GM12878 (cell line): ENCODE measurements at regions not wholly inside any gene's neighbourhood (a gene's known extent, or its start where the extent isn't known, plus 50 kb on each side); places are given as distances from the start of the nearest gene placed in this dataset.

Experiments used
- ATAC-seq: fragments of 200-7000 bp; cut with Tn5 transposase; 3 replicates; pipeline ENCODE4 v1.9.1; 2020; ENCODE audit warnings: mild to moderate bottlenecking, moderate library complexity
- BruUV-seq: library from RNA; stranded (reverse); fragments of 400-500 nt; replicated peaks from 2 replicates; lab custom pipeline; 2021; lab: Mats Ljungman, UMichigan
- CTCF ChIA-PET: fragments of 300-600 bp; sonication (Branson Sonifier 250); formaldehyde crosslinking; extraction: SDS; loops from one replicate; lab custom pipeline; 2021; ENCODE audit warnings: inconsistent platforms; lab: Yijun Ruan, JAX
- POLR2A ChIA-PET: fragments of 350-600 bp; formaldehyde crosslinking; extraction: SDS; loops from one replicate; lab custom pipeline; 2021; ENCODE audit warnings: inconsistent platforms; lab: Charles Lee
- RAD21 ChIA-PET: fragments of 300-600 bp; sonication (Branson Sonifier 250); formaldehyde crosslinking; loops from one replicate; lab custom pipeline; 2023; ENCODE audit warnings: antibody characterized with exemption; ENCODE audit not compliant: unreplicated experiment; lab: Charles Lee
- SMC1A ChIA-PET: fragments of 300-600 bp; sonication (Branson Sonifier 250); formaldehyde crosslinking; loops from one replicate; lab custom pipeline; 2023; ENCODE audit not compliant: unreplicated experiment, uncharacterized antibody; lab: Charles Lee
- DNase-seq: peaks from one replicate; pipeline ENCODE4 v3.0.0-alpha.2; 2011; ENCODE audit warnings: low read depth, low spot score
- FAIRE-seq: peaks from 3 replicates; lab custom pipeline; 2011; peaks lifted over from hg19 to GRCh38; lab: Jason Lieb, UNC
- H2AFZ ChIP-seq: 2 replicates; pipeline ENCODE4 v1.6.0; 2011; ENCODE audit warnings: low read depth, low read length, control low read depth; ENCODE audit not compliant: control insufficient read depth
- H3K27ac ChIP-seq: 2 replicates; pipeline ENCODE4 v1.5.1; 2011; ENCODE audit warnings: control low read depth; ENCODE audit not compliant: control insufficient read depth, insufficient read depth
- H3K27me3 ChIP-seq, 2 experiments: replicated peaks in 1 of 2; 2 replicates each; pipeline versions ENCODE4 v1.6.0 to v1.6.1; 2011; ENCODE audit warnings: low read length in 1 of 2; ENCODE audit not compliant: control insufficient read depth in 2 of 2, insufficient read depth in 2 of 2
- H3K36me3 ChIP-seq, 2 experiments: 2 replicates each; pipeline ENCODE4 v1.5.1; 2011; ENCODE audit warnings: low read length in 1 of 2; ENCODE audit not compliant: control insufficient read depth in 2 of 2, insufficient read depth in 2 of 2
- H3K4me1 ChIP-seq: 2 replicates; pipeline ENCODE4 v1.6.1; 2011; ENCODE audit warnings: mild to moderate bottlenecking, low read length, moderate library complexity, mixed read lengths; ENCODE audit not compliant: control insufficient read depth, insufficient read depth
- H3K4me2 ChIP-seq: 2 replicates; pipeline ENCODE4 v1.6.0; 2011; ENCODE audit warnings: control low read depth; ENCODE audit not compliant: control insufficient read depth, insufficient read depth
- H3K4me3 ChIP-seq: fragments of 200-600 bp; sonication (generic); 2 replicates; pipeline ENCODE4 v1.5.1; 2016
- H3K79me2 ChIP-seq: 2 replicates; pipeline ENCODE4 v1.6.0; 2011; ENCODE audit warnings: low read length; ENCODE audit not compliant: control insufficient read depth, insufficient read depth
- H3K9ac ChIP-seq: 2 replicates; pipeline ENCODE4 v1.8.0; 2011; ENCODE audit warnings: low read length, control low read depth, mixed read lengths; ENCODE audit not compliant: control insufficient read depth, insufficient read depth
- H3K9me3 ChIP-seq: replicated peaks from 3 replicates; pipeline ENCODE4 v1.5.1; 2011; ENCODE audit warnings: mild to moderate bottlenecking, low read length; ENCODE audit not compliant: control insufficient read depth, insufficient read depth
- H4K20me1 ChIP-seq: 2 replicates; pipeline ENCODE4 v1.6.0; 2011; ENCODE audit not compliant: control insufficient read depth, insufficient read depth
- CBX5 ChIP-seq: sonication (generic); IDR thresholded peaks from 2 replicates; pipeline ENCODE4 v1.6.1; 2016; ENCODE audit warnings: low read depth, moderate library complexity, mild to moderate bottlenecking, inconsistent platforms
- CEBPB ChIP-seq, 2 experiments: fragments of 150-350 bp in 1 of 2; IDR thresholded peaks; 2 replicates each; pipeline ENCODE4 v1.6.1; 2012 to 2014; ENCODE audit warnings: low read depth in 2 of 2, low read length in 2 of 2, borderline replicate concordance in 1 of 2, inconsistent platforms in 1 of 2
- CHD2 ChIP-seq: IDR thresholded peaks from 2 replicates; pipeline ENCODE4 v1.6.1; 2011; ENCODE audit warnings: low read depth, low read length, improper control_type of control experiment, borderline replicate concordance
- EGR1 ChIP-seq, 2 experiments: IDR thresholded peaks; 1 replicate in 1 of 2; 2 replicates in 1 of 2; pipeline ENCODE4 v1.6.1; 2011 to 2012; ENCODE audit warnings: low read depth in 2 of 2, low read length in 2 of 2, borderline replicate concordance in 1 of 2, mild to moderate bottlenecking in 1 of 2, moderate library complexity in 1 of 2
- NR2F1 ChIP-seq: fragments of 450-650 bp; conservative IDR thresholded peaks from 2 replicates; pipeline ENCODE4 v1.6.1; 2017; ENCODE audit warnings: mild to moderate bottlenecking
- POLR2A ChIP-seq: IDR thresholded peaks from 2 replicates; pipeline ENCODE4 v1.6.1; 2011; ENCODE audit warnings: low read depth, mild to moderate bottlenecking, low read length
- POLR2AphosphoS5 ChIP-seq: IDR thresholded peaks from 2 replicates; pipeline ENCODE4 v1.6.1; 2011; ENCODE audit warnings: mild to moderate bottlenecking, low read length, inconsistent platforms
- SUZ12 ChIP-seq: fragments of 200-600 bp; sonication (generic); IDR thresholded peaks from one replicate; pipeline ENCODE4 v1.6.1; 2018; ENCODE audit warnings: antibody characterized with exemption, mild to moderate bottlenecking; ENCODE audit not compliant: unreplicated experiment
- WGBS: methylation state at CpG from one replicate; pipeline ENCODE4 v1.1.6; 2016; ENCODE audit warnings: low lambda C conversion rate; ENCODE audit not compliant: insufficient replicate concordance, insufficient coverage; ENCODE audit errors: missing lambda C conversion rate; 5-methylcytosine and 5-hydroxymethylcytosine counted together
- in situ Hi-C: fragments of 300-500 bp; cut with MboI; formaldehyde crosslinking; loops from 9 replicates; pipeline ENCODE4 v1.14.3; 2018; ENCODE audit warnings: mixed read lengths
- intact Hi-C: fragments of 100-400 bp; cut with micrococcal nuclease; formaldehyde crosslinking; loops from one replicate; pipeline ENCODE4 v1.14.2; 2022; ENCODE audit not compliant: unreplicated experiment
- TF ChIP-seq, protein P1 (sequence below): fragments of 450-650 bp; IDR thresholded peaks from 2 replicates; pipeline ENCODE4 v1.6.1; 2017; ENCODE audit warnings: borderline replicate concordance

DNA sequence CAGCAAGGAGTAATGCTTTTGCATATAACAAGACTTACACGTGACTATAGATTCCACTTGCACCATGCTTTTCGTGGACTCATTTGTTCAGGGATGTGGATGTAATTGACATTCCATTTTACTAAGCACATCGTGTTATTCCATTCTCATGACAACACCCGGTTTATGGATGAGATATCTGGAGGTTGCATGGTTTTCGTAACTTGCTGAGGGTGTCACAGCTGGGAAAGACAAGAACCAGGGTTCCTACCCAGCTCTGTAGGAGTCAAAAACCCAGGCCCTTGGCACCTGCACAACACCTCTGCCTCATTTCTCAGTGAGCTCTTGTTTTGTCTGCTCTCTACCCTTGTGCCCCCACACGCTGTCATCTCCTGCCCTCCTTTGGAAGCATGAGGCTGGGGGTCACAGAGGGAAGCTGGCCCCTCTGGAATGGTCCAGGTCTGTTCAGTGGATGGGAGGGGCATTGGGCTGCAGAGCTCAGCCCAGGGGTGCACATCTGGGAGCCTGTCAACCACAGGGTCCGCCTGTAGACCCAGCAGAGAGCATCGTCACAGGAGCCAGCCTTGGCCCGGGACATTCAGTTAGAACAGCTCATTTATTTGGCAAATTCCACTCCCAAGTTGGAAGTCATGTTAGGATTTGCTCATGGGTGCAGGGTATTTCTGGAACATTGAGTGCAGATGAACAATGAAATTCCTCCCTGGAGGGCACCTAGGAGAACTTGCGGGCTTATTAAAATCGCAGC, 120.1 kb upstream of the TWIST2 start:
- Histone ChIP-seq H3K4me1 (no peaks in the 10 kb centered on the region), H3K36me3 (no peaks in the 10 kb centered on the region), H2AFZ (no peak overlapping the region), H3K79me2 (no peaks in the 10 kb centered on the region), H3K27me3 (no peaks in the 10 kb centered on the region), H3K4me2 (no peak overlapping the region), H4K20me1 (no peaks in the 10 kb centered on the region), H3K9me3 (no peaks in the 10 kb centered on the region; the same call in 2 of the 3 replicates), H3K4me3 (no peak overlapping the region), H3K9ac (no peak overlapping the region), H3K27ac (no peak overlapping the region)
- SMC1A ChIA-PET: no interaction called here
- RAD21 ChIA-PET: no interaction called here
- intact Hi-C loops: no loop called here
- no peak for ATAC-seq
- POLR2A ChIA-PET: no interaction called here
- BruUV-seq: no TSS peak
- TF ChIP-seq NR2F1: no peak
- no peak for TF ChIP-seq POLR2A
- no peak for TF ChIP-seq CBX5
- TF ChIP-seq SUZ12: no peak
- TF ChIP-seq, protein P1, sequence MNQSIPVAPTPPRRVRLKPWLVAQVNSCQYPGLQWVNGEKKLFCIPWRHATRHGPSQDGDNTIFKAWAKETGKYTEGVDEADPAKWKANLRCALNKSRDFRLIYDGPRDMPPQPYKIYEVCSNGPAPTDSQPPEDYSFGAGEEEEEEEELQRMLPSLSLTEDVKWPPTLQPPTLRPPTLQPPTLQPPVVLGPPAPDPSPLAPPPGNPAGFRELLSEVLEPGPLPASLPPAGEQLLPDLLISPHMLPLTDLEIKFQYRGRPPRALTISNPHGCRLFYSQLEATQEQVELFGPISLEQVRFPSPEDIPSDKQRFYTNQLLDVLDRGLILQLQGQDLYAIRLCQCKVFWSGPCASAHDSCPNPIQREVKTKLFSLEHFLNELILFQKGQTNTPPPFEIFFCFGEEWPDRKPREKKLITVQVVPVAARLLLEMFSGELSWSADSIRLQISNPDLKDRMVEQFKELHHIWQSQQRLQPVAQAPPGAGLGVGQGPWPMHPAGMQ: no peak
- no peak for TF ChIP-seq EGR1 (IDR thresholded peaks at IDR 0.05; ENCODE audit: borderline replicate concordance in 1 of 2, low read depth in 2 of 2, low read length in 2 of 2)
- no peak for TF ChIP-seq CHD2
- no peak for TF ChIP-seq POLR2AphosphoS5
- no peak for TF ChIP-seq CEBPB (IDR thresholded peaks at IDR 0.05; ENCODE audit: borderline replicate concordance in 1 of 2, low read depth in 2 of 2, low read length in 2 of 2)
- CTCF ChIA-PET: no interaction called here
- in situ Hi-C loops: no loop called here
- no peak for FAIRE-seq
- no peak for DNase-seq
- WGBS: 28% methylated on average over 11 of the region's 11 CpGs
